Keratinocyte (primary cell): ENCODE measurements at regions not wholly inside any gene's neighbourhood (a gene's known extent, or its start where the extent isn't known, plus 50 kb on each side); places are given as distances from the start of the nearest gene placed in this dataset.

Source experiments
- EZH2 ChIP-seq: IDR thresholded peaks from one replicate; pipeline ENCODE4 v1.6.1; 2012; ENCODE audit warnings: inconsistent platforms, mild to moderate bottlenecking, low read length, moderate library complexity
- TF ChIP-seq, protein P1 (sequence below), 3 experiments: IDR thresholded peaks in 1 of 3; conservative IDR thresholded peaks in 1 of 3; optimal IDR thresholded peaks in 1 of 3; 2 replicates in 2 of 3; 3 replicates in 1 of 3; pipeline versions ENCODE3 to v1.5.1; 2011; ENCODE audit warnings: low read length in 3 of 3, mild to moderate bottlenecking in 3 of 3, moderate library complexity in 2 of 3, control low read depth in 1 of 3, inconsistent platforms in 1 of 3; ENCODE audit not compliant: insufficient read depth in 2 of 3; ENCODE audit errors: extremely low read depth in 1 of 3

DNA sequence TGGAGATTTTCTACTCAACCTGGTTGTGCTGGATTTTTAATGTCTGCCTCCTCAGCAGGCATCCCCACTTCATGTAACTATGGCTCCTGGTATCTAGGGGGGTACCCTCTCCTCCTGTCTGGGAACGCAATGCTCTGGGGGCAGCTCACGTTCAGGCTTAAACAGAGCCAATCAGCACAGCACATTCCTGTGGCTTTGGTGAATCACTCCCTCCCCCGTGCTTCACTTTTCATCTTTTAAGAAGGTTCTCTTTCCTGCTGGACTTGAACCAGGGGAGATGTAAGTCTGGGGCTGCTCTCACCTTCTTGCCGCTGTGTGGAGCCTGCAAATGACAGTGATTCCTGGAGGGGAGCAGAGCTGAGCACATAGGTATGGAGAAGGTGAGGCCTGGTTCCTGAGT, 101.2 kb downstream of the MSX2 start:
- TF ChIP-seq, protein P1, sequence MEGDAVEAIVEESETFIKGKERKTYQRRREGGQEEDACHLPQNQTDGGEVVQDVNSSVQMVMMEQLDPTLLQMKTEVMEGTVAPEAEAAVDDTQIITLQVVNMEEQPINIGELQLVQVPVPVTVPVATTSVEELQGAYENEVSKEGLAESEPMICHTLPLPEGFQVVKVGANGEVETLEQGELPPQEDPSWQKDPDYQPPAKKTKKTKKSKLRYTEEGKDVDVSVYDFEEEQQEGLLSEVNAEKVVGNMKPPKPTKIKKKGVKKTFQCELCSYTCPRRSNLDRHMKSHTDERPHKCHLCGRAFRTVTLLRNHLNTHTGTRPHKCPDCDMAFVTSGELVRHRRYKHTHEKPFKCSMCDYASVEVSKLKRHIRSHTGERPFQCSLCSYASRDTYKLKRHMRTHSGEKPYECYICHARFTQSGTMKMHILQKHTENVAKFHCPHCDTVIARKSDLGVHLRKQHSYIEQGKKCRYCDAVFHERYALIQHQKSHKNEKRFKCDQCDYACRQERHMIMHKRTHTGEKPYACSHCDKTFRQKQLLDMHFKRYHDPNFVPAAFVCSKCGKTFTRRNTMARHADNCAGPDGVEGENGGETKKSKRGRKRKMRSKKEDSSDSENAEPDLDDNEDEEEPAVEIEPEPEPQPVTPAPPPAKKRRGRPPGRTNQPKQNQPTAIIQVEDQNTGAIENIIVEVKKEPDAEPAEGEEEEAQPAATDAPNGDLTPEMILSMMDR (optimal IDR thresholded peaks at IDR 0.05 in 1 of 3, IDR thresholded peaks at IDR 0.05 in 1 of 3, conservative IDR thresholded peaks at IDR 0.05 in 1 of 3; ENCODE audit: extremely low read depth in 1 of 3, insufficient read depth in 2 of 3, low read length in 3 of 3), result no peak
- TF ChIP-seq EZH2, result no peak
